Sigmoid colon (tissue), 6 donors: ENCODE measurements at regions not wholly inside any gene's neighbourhood (a gene's known extent, or its start where the extent isn't known, plus 50 kb on each side); places are given as distances from the start of the nearest gene placed in this dataset.

ENCODE experiments used
- DNase-seq: peaks from one replicate; pipeline ENCODE4 v3.0.0-alpha.2; 2019
- H3K27ac ChIP-seq, 4 donors: fragments of 200-600 bp; sonication (generic); one replicate each; pipeline ENCODE4 v1.5.1; 2016 to 2019; ENCODE audit warnings: mild to moderate bottlenecking in 1 of 4
- H3K27me3 ChIP-seq, 3 donors: fragments of 200-600 bp; sonication (generic); one replicate each; pipeline ENCODE4 v1.5.1; 2019; ENCODE audit warnings: mild to moderate bottlenecking in 1 of 3
- H3K36me3 ChIP-seq, 4 donors: fragments of 200-600 bp; sonication (generic); one replicate each; pipeline ENCODE4 v1.5.1; 2016 to 2019
- H3K4me1 ChIP-seq, 4 donors: fragments of 200-600 bp; sonication (generic); one replicate each; pipeline ENCODE4 v1.5.1; 2017 to 2019
- H3K4me3 ChIP-seq, 4 donors: fragments of 200-600 bp; sonication (generic); one replicate each; pipeline ENCODE4 v1.5.1; 2017 to 2019; ENCODE audit warnings: mild to moderate bottlenecking in 2 of 4, moderate library complexity in 1 of 4
- H3K9me3 ChIP-seq, 4 donors: fragments of 200-600 bp in 3 of 4; sonication (generic) in 3 of 4; one replicate each; pipeline versions ENCODE4 v1.5.1 to v1.6.1; 2013 to 2019
- EP300 ChIP-seq, 4 donors: sonication (generic); formaldehyde crosslinking; IDR thresholded peaks; one replicate each; pipeline ENCODE4 v1.6.1; 2017; ENCODE audit warnings: antibody characterized with exemption in 4 of 4
- POLR2A ChIP-seq, 2 donors: fragments of 450-650 bp; IDR thresholded peaks; one replicate each; pipeline ENCODE4 v1.6.1; 2016; ENCODE audit warnings: antibody characterized with exemption in 2 of 2, mild to moderate bottlenecking in 2 of 2, moderate library complexity in 2 of 2
- POLR2AphosphoS5 ChIP-seq, 4 donors: sonication (generic); formaldehyde crosslinking; IDR thresholded peaks; one replicate each; pipeline ENCODE4 v1.6.1; 2017; ENCODE audit warnings: antibody characterized with exemption in 4 of 4
- WGBS, 2 donors: extraction: QIAGEN DNeasy Blood & Tissue Kit; methylation state at CpG; one replicate each; pipeline ENCODE4 v1.1.7; 2013; 5-methylcytosine and 5-hydroxymethylcytosine counted together
- intact Hi-C: fragments of 100-400 bp; cut with DNase I; formaldehyde crosslinking; loops from one replicate; pipeline ENCODE4 v1.15.1; 2023
- TF ChIP-seq, protein P1 (sequence below), 4 experiments: fragments of 450-650 bp in 3 of 4; fragments of 200-600 bp in 1 of 4; IDR thresholded peaks; one replicate each; pipeline ENCODE4 v1.5.1; 2016 to 2019; ENCODE audit warnings: antibody characterized with exemption in 4 of 4, mild to moderate bottlenecking in 3 of 4, moderate library complexity in 2 of 4
- donor health status: healthy with polysubstance abuse.
- donor health status: healthy.

DNA sequence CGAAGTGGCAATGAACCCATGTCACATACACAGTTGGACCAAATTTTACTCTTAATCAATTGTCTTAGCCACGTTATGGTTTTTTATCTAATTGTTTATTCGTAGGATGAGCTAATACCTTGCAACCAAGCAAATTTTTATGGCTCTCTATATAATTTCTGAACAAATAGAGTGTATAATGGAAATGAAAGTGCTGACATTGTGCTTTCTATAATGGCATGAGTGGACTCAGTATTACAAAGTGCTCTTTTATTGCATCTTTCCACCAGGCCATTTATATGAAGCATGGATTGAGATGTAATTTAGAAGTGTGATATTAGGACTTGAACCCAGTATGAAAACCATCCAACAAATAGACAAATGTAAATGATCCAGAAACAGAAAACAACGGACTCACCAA is 1096.0 kb downstream of the DTWD2 start:
- 75 to 83% methylated on average over 4 of the region's 4 CpGs for WGBS, 2 donors

DNA sequence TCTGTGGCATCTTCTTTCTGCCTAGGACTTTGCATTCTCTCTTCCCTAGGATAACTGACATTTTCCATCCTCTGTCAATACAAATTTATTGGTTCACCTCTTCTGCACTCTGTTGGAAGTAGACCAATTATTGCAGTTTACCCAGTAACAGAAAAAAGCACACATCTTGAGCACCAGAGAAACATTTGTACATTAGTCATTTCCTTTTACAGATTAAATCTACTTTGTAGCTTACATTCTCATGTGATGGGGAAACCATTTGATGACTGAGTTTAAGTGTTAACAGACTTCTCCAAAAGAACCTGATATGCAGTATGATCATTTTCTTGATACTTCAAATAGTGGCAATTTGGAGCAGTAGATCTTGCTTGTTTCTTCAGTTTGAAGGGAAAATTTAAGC is 1098.8 kb downstream of the DTWD2 start:
- no peaks in the 10 kb centered on the region for H3K9me3 ChIP-seq
- no peaks in the 10 kb centered on the region for H3K36me3 ChIP-seq
- no peak for TF ChIP-seq POLR2AphosphoS5 (IDR thresholded peaks at IDR 0.05)
- TF ChIP-seq, protein P1, sequence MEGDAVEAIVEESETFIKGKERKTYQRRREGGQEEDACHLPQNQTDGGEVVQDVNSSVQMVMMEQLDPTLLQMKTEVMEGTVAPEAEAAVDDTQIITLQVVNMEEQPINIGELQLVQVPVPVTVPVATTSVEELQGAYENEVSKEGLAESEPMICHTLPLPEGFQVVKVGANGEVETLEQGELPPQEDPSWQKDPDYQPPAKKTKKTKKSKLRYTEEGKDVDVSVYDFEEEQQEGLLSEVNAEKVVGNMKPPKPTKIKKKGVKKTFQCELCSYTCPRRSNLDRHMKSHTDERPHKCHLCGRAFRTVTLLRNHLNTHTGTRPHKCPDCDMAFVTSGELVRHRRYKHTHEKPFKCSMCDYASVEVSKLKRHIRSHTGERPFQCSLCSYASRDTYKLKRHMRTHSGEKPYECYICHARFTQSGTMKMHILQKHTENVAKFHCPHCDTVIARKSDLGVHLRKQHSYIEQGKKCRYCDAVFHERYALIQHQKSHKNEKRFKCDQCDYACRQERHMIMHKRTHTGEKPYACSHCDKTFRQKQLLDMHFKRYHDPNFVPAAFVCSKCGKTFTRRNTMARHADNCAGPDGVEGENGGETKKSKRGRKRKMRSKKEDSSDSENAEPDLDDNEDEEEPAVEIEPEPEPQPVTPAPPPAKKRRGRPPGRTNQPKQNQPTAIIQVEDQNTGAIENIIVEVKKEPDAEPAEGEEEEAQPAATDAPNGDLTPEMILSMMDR (IDR thresholded peaks at IDR 0.05), result no peak
- TF ChIP-seq POLR2A (IDR thresholded peaks at IDR 0.05), result no peak
- TF ChIP-seq EP300 (IDR thresholded peaks at IDR 0.05), result no peak
- H3K4me3 ChIP-seq, result no peak overlapping the region
- intact Hi-C loops, result no loop called here
- no peak overlapping the region for H3K27ac ChIP-seq
- no peaks in the 10 kb centered on the region for H3K27me3 ChIP-seq
- peaks cover 0 to 13% (median 0%) of the 10 kb centered on the region in 4 donors for H3K4me1 ChIP-seq
- no peak for DNase-seq

More for the DNA sequence above, 1096.0 kb downstream of the DTWD2 start:
- intact Hi-C loops, result no loop called here
- TF ChIP-seq, protein P1 (IDR thresholded peaks at IDR 0.05), result no peak
- no peak for TF ChIP-seq POLR2A (IDR thresholded peaks at IDR 0.05)
- no peak for TF ChIP-seq EP300 (IDR thresholded peaks at IDR 0.05)
- no peak for TF ChIP-seq POLR2AphosphoS5 (IDR thresholded peaks at IDR 0.05)
- peaks cover 0 to 13% (median 0%) of the 10 kb centered on the region in 4 donors for H3K4me1 ChIP-seq
- DNase-seq, result no peak
- H3K36me3 ChIP-seq, result no peaks in the 10 kb centered on the region
- H3K27me3 ChIP-seq, result no peaks in the 10 kb centered on the region
- H3K9me3 ChIP-seq, result no peaks in the 10 kb centered on the region
- no peak overlapping the region for H3K4me3 ChIP-seq
- no peak overlapping the region for H3K27ac ChIP-seq

DNA sequence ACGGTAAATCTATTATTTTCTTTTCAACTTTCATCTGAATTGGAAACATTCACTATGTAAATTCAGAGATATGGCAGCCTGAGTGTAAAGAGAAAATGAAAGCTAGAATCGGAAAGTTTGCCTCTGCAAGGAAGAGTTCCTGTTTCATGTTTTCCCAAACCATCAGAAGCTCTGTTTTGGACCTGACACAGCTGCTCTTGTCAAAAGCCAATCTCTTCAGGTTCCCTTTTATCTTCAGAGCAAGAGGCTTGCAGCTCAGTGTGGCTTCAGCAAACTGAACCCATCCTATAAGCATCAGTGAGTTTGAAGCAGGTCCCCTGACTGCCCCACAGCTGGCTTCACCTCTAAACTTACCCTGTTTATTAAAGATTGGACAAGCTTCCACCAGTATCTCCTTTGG is 1099.7 kb downstream of the DTWD2 start:
- H3K36me3 ChIP-seq, result no peaks in the 10 kb centered on the region
- H3K4me3 ChIP-seq, result peak overlapping the region in 3 of 4 donors; percentile 12 to 33 (median 21)
- H3K4me1 ChIP-seq, result peaks cover 0 to 13% (median 0%) of the 10 kb centered on the region in 4 donors
- TF ChIP-seq, protein P1 (IDR thresholded peaks at IDR 0.05), result no peak
- TF ChIP-seq POLR2A (IDR thresholded peaks at IDR 0.05), result no peak
- no peak for TF ChIP-seq EP300 (IDR thresholded peaks at IDR 0.05)
- TF ChIP-seq POLR2AphosphoS5 (IDR thresholded peaks at IDR 0.05), result no peak
- H3K27ac ChIP-seq, result peak overlapping the region in 1 of 4 donors; percentile 8
- no peaks in the 10 kb centered on the region for H3K9me3 ChIP-seq
- no peaks in the 10 kb centered on the region for H3K27me3 ChIP-seq
- intact Hi-C loops, result no loop called here
- 34 to 36% methylated on average over 2 of the region's 2 CpGs for WGBS, 2 donors
- no peak for DNase-seq

DNA sequence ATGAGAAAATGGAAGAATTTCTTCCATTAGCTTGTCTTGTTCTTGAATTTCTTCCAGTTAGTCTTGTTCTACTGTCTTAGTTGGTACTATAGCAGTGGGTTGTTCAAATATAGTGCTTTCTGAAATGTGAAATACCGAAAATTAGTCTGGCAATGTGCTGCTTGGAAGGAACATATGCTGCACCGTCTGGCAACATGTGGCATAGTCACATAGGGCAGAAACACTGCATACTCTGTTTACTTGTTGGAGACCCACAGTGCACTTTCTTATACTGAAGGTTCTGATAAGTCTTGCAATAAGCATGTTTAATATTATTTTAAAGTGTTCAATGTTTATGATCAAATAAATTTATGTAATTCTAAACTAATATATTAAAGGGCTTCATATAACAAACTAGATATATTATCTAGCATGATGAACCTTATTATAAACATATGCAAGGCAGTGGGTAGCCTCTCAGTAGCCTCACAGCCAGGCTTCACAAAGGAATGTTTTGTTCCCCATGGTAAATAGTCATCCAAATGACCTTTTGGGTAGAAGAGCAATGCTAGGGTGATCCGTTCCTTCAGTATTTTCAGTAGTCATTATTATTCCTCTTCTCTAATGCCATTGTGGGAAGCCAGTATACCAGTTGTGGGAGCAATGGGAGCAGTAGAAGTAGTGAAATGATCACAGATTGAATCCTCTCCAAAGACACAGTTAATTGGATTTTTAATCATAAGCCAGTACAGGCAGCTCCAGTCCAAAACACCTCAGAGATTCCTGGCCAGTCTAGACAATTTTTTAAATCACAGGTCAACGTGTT is 1106.7 kb downstream of the DTWD2 start:
- Histone ChIP-seq H3K4me1 (no peaks in the 10 kb centered on the region), H3K36me3 (no peaks in the 10 kb centered on the region), H3K27ac (no peak overlapping the region), H3K4me3 (no peak overlapping the region), H3K9me3 (no peaks in the 10 kb centered on the region), H3K27me3 (no peaks in the 10 kb centered on the region)
- TF ChIP-seq, protein P1 (IDR thresholded peaks at IDR 0.05), result no peak
- TF ChIP-seq EP300 (IDR thresholded peaks at IDR 0.05), result no peak
- no peak for TF ChIP-seq POLR2A (IDR thresholded peaks at IDR 0.05)
- no peak for TF ChIP-seq POLR2AphosphoS5 (IDR thresholded peaks at IDR 0.05)
- intact Hi-C loops, result no loop called here
- WGBS, 2 donors, result 58 to 80% methylated on average over 4 of the region's 4 CpGs
- DNase-seq, result no peak

DNA sequence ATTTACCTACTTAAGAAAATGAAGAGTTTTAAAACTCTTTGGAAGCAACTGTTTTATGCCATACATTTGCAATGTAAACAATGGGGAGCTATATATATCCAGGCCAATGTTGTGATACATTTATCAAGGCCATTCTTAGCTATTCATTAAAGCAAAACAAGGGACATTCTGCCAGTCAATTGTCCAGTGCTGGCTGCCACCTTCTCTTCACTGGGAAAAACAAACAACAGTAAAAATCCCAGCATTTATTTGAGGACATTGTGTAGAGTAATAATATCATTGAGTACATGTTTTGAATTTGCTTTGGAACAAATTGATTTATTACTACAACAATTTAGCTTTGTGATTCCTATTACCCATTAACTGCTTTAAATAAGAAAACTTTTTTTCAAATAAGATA is 1107.4 kb downstream of the DTWD2 start:
- intact Hi-C loops, result no loop called here
- no peak for DNase-seq

More for the DNA sequence above, 1107.4 kb downstream of the DTWD2 start:
- no peak overlapping the region for H3K27ac ChIP-seq
- H3K9me3 ChIP-seq, result no peaks in the 10 kb centered on the region
- no peaks in the 10 kb centered on the region for H3K27me3 ChIP-seq
- TF ChIP-seq POLR2AphosphoS5 (IDR thresholded peaks at IDR 0.05) (no peak), POLR2A (IDR thresholded peaks at IDR 0.05) (no peak), EP300 (IDR thresholded peaks at IDR 0.05) (no peak)
- TF ChIP-seq, protein P1 (IDR thresholded peaks at IDR 0.05), result no peak
- H3K36me3 ChIP-seq, result no peaks in the 10 kb centered on the region
- H3K4me3 ChIP-seq, result no peak overlapping the region
- no peaks in the 10 kb centered on the region for H3K4me1 ChIP-seq
